Activated naive CD8-positive, alpha-beta T cell treated with anti-CD3 and anti-CD28 coated beads, Interleukin-2, amount 10 ng/mL, durations not matched to agents 7 days and 5 days (primary cell): ENCODE measurements at regions not wholly inside any gene's neighbourhood (a gene's known extent, or its start where the extent isn't known, plus 50 kb on each side); places are given as distances from the start of the nearest gene placed in this dataset.

ENCODE experiments used
- ATAC-seq: fragments of 150-1000 bp; cut with Tn5 transposase; one replicate; pipeline ENCODE4 v1.10.0; 2021; ENCODE audit warnings: low read depth, moderate library complexity
- POLR2A ChIA-PET: fragments of 350-600 bp; sonication (Branson Sonifier 250); formaldehyde crosslinking; loops from one replicate; lab custom pipeline; 2021; ENCODE audit warnings: antibody characterized with exemption; lab: Charles Lee
- DNase-seq: peaks from one replicate; pipeline ENCODE4 v3.0.0; 2021
- H3K27ac Mint-ChIP-seq: one replicate; pipeline ENCODE4 v1.8.0; 2022; ENCODE audit warnings: mild to moderate bottlenecking, mixed read lengths
- H3K27me3 Mint-ChIP-seq: one replicate; pipeline ENCODE4 v1.8.0; 2022; ENCODE audit warnings: mild to moderate bottlenecking, moderate library complexity, mixed read lengths
- H3K36me3 Mint-ChIP-seq: one replicate; pipeline ENCODE4 v1.8.0; 2021; ENCODE audit warnings: mild to moderate bottlenecking, mixed read lengths
- H3K4me1 Mint-ChIP-seq: one replicate; pipeline ENCODE4 v1.8.0; 2021; ENCODE audit warnings: mixed read lengths
- H3K4me3 Mint-ChIP-seq: one replicate; pipeline ENCODE4 v1.8.0; 2022; ENCODE audit warnings: mild to moderate bottlenecking, moderate library complexity, mixed read lengths
- H3K9me3 Mint-ChIP-seq: one replicate; pipeline ENCODE4 v1.8.0; 2021; ENCODE audit warnings: mixed read lengths

- POLR2A ChIA-PET = no interaction called here
- Mint-ChIP-seq H3K4me3 (no peak overlapping the region), H3K27me3 (no peaks in the 10 kb centered on the region), H3K36me3 (no peaks in the 10 kb centered on the region), H3K27ac (no peak overlapping the region), H3K4me1 (no peaks in the 10 kb centered on the region), H3K9me3 (no peaks in the 10 kb centered on the region)
- no peak for DNase-seq
- no peak for ATAC-seq
Measured at GRCh38 chr12:58487255-58487654, 433.0 kb downstream of the LRIG3 start.

GRCh38 chr12:58487678-58488161 is 432.6 kb downstream of the LRIG3 start:
- Mint-ChIP-seq H3K4me3 (no peak overlapping the region), H3K27ac (no peak overlapping the region), H3K27me3 (no peaks in the 10 kb centered on the region), H3K4me1 (no peaks in the 10 kb centered on the region), H3K9me3 (no peaks in the 10 kb centered on the region), H3K36me3 (no peaks in the 10 kb centered on the region)
- no peak for DNase-seq
- POLR2A ChIA-PET = no interaction called here
- no peak for ATAC-seq

- DNase-seq = no peak
- Mint-ChIP-seq H3K4me3 (no peak overlapping the region), H3K27me3 (no peaks in the 10 kb centered on the region), H3K27ac (no peak overlapping the region), H3K36me3 (no peaks in the 10 kb centered on the region), H3K4me1 (no peaks in the 10 kb centered on the region), H3K9me3 (no peaks in the 10 kb centered on the region)
- POLR2A ChIA-PET = no interaction called here
- ATAC-seq = no peak
Measured at GRCh38 chr12:58489394-58489793, 430.9 kb downstream of the LRIG3 start.

GRCh38 chr12:58491306-58491705 is 429.0 kb downstream of the LRIG3 start:
- H3K4me3 Mint-ChIP-seq = no peak overlapping the region
- POLR2A ChIA-PET = no interaction called here
- DNase-seq (no peak), ATAC-seq (no peak)
- H3K27me3 Mint-ChIP-seq = no peaks in the 10 kb centered on the region
- no peaks in the 10 kb centered on the region for H3K4me1 Mint-ChIP-seq
- H3K27ac Mint-ChIP-seq = no peak overlapping the region
- H3K9me3 Mint-ChIP-seq = no peaks in the 10 kb centered on the region
- H3K36me3 Mint-ChIP-seq = no peaks in the 10 kb centered on the region

DNA sequence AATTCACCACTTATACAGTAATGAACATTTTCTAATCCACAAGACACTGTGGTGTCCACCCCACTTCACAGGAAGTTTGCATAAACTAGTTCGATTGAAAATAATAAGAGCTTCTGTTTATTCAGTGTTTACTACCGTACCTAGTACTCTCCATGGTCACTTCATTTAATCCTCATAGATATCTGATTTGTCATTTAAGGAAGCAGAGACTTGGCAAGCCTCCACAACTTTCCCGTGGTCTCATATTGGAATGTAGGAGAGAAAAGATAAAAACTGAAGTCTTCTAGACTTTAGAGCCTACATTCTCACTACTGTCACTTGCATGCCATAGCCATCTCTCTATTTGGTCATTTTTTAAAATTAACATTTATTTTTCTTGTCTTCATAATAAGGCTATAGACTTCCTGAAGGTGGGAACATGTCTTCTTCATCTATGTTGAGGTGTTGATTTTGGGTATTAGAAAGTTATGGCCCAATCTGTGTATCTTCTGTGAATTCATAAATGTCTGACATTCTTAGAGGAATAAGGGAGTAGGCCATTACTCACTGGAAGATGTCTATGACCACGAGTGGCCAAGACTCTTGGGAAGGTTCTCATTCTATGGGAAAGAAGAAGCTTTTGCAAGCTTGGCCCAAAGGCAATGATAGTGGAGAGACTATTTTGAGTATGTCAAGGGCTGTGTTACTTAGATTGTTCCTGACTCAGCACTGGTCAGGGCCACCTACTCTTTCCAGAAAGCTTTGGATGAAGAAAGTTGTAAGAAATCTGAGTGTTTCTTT is 423.7 kb downstream of the LRIG3 start:
- H3K27ac Mint-ChIP-seq = no peak overlapping the region
- H3K9me3 Mint-ChIP-seq = no peaks in the 10 kb centered on the region
- POLR2A ChIA-PET = no interaction called here
- H3K27me3 Mint-ChIP-seq = no peaks in the 10 kb centered on the region
- H3K4me1 Mint-ChIP-seq = no peaks in the 10 kb centered on the region
- no peak overlapping the region for H3K4me3 Mint-ChIP-seq
- ATAC-seq (no peak), DNase-seq (no peak)
- no peaks in the 10 kb centered on the region for H3K36me3 Mint-ChIP-seq

DNA sequence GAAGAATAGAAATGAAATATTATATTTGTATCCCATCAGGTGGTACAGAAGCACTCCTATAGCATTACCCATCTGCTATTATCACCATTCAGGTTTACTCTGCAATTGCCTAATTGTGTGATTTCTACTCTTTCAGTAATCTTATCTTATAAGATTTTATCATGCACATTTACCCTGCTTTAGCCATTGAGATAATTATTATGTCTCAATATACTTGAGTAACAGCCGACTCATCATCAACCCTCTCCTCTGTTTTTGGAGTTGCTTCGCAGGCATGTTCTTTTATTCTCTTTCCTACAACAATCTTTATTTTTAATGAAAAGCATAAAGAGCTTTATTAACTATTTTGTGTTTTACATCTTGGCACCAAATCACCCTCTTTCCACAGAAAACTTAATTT is 419.9 kb downstream of the LRIG3 start:
- Mint-ChIP-seq H3K27me3 (no peaks in the 10 kb centered on the region), H3K4me1 (no peaks in the 10 kb centered on the region), H3K4me3 (no peak overlapping the region), H3K9me3 (no peaks in the 10 kb centered on the region), H3K27ac (no peak overlapping the region), H3K36me3 (no peaks in the 10 kb centered on the region)
- POLR2A ChIA-PET = no interaction called here
- no peak for ATAC-seq
- no peak for DNase-seq

DNA sequence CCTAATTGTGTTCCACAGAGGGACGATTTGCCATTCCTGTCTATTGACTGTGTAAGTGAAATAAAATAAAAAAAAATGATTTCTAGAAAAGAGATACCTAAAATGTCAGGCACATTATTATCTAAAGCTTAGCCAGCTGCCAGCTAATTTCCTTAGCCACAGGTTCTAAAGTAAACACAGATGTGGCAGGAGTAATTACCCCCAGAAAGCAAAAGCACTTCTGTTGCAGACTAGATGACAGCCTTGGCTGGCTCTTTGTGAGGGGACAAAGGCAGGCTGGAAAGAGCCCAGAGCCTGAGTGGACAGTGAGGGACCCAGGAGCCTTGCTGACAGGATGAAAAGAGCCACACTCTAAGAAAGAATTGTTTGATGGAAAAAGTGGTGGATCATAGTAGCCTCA is 418.1 kb downstream of the LRIG3 start:
- H3K36me3 Mint-ChIP-seq = no peaks in the 10 kb centered on the region
- no peak overlapping the region for H3K4me3 Mint-ChIP-seq
- DNase-seq = no peak
- H3K4me1 Mint-ChIP-seq = no peaks in the 10 kb centered on the region
- H3K27me3 Mint-ChIP-seq = no peaks in the 10 kb centered on the region
- no peaks in the 10 kb centered on the region for H3K9me3 Mint-ChIP-seq
- H3K27ac Mint-ChIP-seq = no peak overlapping the region
- ATAC-seq = no peak
- POLR2A ChIA-PET = no interaction called here

DNA sequence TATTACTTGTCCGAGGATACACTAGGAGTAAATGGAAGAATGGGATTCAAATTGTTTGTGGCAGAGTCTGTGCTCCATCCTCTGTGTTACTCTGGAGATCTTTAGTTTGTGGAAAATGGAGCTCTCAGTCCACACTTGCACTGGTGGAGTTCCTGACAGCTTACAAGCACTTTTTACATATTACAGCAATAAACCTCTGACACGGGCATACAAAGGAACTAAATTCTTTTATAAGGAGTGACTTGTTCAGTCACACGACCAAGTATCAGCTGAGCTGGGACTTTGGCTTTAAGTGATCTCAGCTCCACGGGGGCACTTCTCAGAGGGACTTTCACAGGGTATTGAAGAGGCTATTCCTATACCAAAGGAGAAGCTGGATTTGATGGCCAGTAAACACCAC is 417.5 kb downstream of the LRIG3 start:
- DNase-seq (no peak), ATAC-seq (no peak)
- H3K4me1 Mint-ChIP-seq = no peaks in the 10 kb centered on the region
- H3K27ac Mint-ChIP-seq = no peak overlapping the region
- no peaks in the 10 kb centered on the region for H3K27me3 Mint-ChIP-seq
- no peak overlapping the region for H3K4me3 Mint-ChIP-seq
- POLR2A ChIA-PET = no interaction called here
- no peaks in the 10 kb centered on the region for H3K36me3 Mint-ChIP-seq
- no peaks in the 10 kb centered on the region for H3K9me3 Mint-ChIP-seq

DNA sequence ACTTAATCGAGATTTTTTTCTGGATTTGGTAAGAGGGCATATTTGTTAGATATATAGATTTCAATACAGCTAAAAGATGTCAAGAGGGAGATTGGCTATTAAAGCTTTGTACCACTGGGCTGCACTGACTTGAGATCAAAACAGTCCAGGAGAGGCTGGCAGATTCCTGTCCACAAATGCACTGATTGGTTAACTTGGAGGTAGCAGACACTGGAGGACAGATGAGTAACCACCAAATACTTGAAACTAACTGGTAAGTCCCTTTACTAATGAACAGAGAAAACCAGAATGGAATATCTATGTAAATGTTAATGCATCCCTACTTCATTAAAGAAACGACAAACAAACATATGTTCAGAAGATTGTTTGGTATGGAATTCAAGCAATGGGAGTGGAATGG is 416.6 kb downstream of the LRIG3 start:
- Mint-ChIP-seq H3K4me3 (no peak overlapping the region), H3K27me3 (no peaks in the 10 kb centered on the region)

GRCh38 chr12:58504143-58504938 is 416.0 kb downstream of the LRIG3 start:
- no peak overlapping the region for H3K27ac Mint-ChIP-seq
- peaks cover 1% of the 10 kb centered on the region for H3K9me3 Mint-ChIP-seq
- POLR2A ChIA-PET = no interaction called here
- no peak for DNase-seq
- no peak for ATAC-seq
- H3K4me3 Mint-ChIP-seq = no peak overlapping the region
- no peaks in the 10 kb centered on the region for H3K36me3 Mint-ChIP-seq
- no peaks in the 10 kb centered on the region for H3K4me1 Mint-ChIP-seq
- no peaks in the 10 kb centered on the region for H3K27me3 Mint-ChIP-seq

More for the DNA sequence above, 416.6 kb downstream of the LRIG3 start:
- Mint-ChIP-seq H3K27ac (no peak overlapping the region), H3K36me3 (no peaks in the 10 kb centered on the region), H3K4me1 (no peaks in the 10 kb centered on the region), H3K9me3 (peaks cover 1% of the 10 kb centered on the region)
- no peak for ATAC-seq
- POLR2A ChIA-PET = no interaction called here
- no peak for DNase-seq

- Mint-ChIP-seq H3K4me1 (no peaks in the 10 kb centered on the region), H3K9me3 (peaks cover 3% of the 10 kb centered on the region), H3K27ac (no peak overlapping the region), H3K4me3 (no peak overlapping the region), H3K36me3 (no peaks in the 10 kb centered on the region), H3K27me3 (no peaks in the 10 kb centered on the region)
- ATAC-seq (no peak), DNase-seq (no peak)
- POLR2A ChIA-PET = no interaction called here
Measured at GRCh38 chr12:58509116-58509885, 411.0 kb downstream of the LRIG3 start.

DNA sequence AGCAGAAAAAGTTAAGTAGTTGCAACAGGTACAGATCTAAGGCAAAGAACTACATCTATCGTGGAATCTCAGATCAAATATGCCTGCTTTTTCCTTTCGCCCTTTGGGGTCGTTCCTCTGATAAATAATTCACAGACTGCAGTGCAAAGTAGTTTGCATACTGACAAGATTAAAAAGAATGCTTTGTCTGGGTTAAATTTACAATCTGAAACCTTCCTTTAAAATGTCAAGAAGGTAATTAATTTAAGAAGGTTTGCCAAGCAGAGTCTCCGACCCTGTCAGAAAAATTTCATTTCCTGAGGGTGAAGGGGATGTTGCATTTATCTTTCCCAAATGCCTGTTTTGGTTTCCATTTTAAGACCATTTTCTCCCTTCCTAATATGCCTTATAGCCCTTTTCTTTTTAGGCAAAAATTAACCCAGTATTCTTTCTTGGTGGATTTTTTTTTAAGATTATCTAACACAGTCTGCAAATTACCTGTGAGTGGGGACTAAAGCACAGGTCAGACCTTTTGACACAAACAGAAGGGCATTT is 406.9 kb downstream of the LRIG3 start:
- ATAC-seq (no peak), DNase-seq (no peak)
- POLR2A ChIA-PET = no interaction called here
- H3K4me3 Mint-ChIP-seq = no peak overlapping the region
- H3K4me1 Mint-ChIP-seq = no peaks in the 10 kb centered on the region
- H3K27me3 Mint-ChIP-seq = no peaks in the 10 kb centered on the region
- peaks cover 10% of the 10 kb centered on the region for H3K9me3 Mint-ChIP-seq
- H3K36me3 Mint-ChIP-seq = no peaks in the 10 kb centered on the region
- no peak overlapping the region for H3K27ac Mint-ChIP-seq

DNA sequence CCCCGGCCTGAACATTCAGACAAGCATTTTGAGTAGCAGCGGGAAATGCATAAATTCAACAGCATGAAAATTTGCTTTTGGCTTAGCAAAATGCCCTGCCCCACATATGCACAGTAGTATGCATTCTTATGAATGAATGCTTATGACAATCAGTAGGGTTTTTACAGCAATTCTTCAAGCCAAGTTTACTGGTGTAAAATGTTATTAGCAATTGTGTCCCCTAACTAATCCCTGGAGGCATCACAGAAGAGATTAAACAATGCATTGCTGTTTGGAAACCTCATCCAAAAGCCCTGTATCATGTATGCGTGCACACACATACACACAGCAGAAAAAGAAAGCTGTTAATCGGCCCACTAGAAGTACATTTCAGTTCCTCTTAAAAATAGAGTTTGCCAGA is 406.5 kb downstream of the LRIG3 start:
- H3K4me3 Mint-ChIP-seq = no peak overlapping the region
- ATAC-seq (no peak), DNase-seq (no peak)
- no peak overlapping the region for H3K27ac Mint-ChIP-seq
- peaks cover 14% of the 10 kb centered on the region for H3K9me3 Mint-ChIP-seq
- no peaks in the 10 kb centered on the region for H3K36me3 Mint-ChIP-seq
- POLR2A ChIA-PET = no interaction called here
- H3K27me3 Mint-ChIP-seq = no peaks in the 10 kb centered on the region
- H3K4me1 Mint-ChIP-seq = no peaks in the 10 kb centered on the region
